BJ (cell line): ENCODE measurements at regions not wholly inside any gene's neighbourhood (a gene's known extent, or its start where the extent isn't known, plus 50 kb on each side); places are given as distances from the start of the nearest gene placed in this dataset.

Source experiments
- CTCF ChIA-PET: fragments of 350-600 bp; formaldehyde crosslinking; extraction: SDS; loops from one replicate; lab custom pipeline; 2021; ENCODE audit warnings: antibody characterized with exemption, inconsistent platforms; lab: Yijun Ruan, JAX
- POLR2A ChIA-PET: fragments of 300-600 bp; sonication (Branson Sonifier 250); formaldehyde crosslinking; extraction: SDS; loops from one replicate; lab custom pipeline; 2021; ENCODE audit warnings: antibody characterized with exemption; lab: Charles Lee
- DNase-seq: peaks from one replicate; pipeline ENCODE4 v3.0.0-alpha.2; 2011; ENCODE audit warnings: low read depth
- H3K27me3 ChIP-seq: 2 replicates; pipeline ENCODE4 v1.6.0; 2011; ENCODE audit warnings: low read length; ENCODE audit not compliant: control insufficient read depth, insufficient read depth
- H3K36me3 ChIP-seq: 2 replicates; pipeline ENCODE4 v1.5.1; 2011; ENCODE audit warnings: low read length; ENCODE audit not compliant: control insufficient read depth, insufficient read depth
- H3K4me3 ChIP-seq: 2 replicates; pipeline ENCODE4 v1.5.1; 2011; ENCODE audit warnings: low read depth, mild to moderate bottlenecking, control low read depth, low read length
- TF ChIP-seq, protein P1 (sequence below): IDR thresholded peaks from 2 replicates; pipeline ENCODE4 v1.5.1; 2011; ENCODE audit warnings: low read depth, mild to moderate bottlenecking, control low read depth, inconsistent platforms, low read length, moderate library complexity; ENCODE audit not compliant: insufficient read depth

DNA sequence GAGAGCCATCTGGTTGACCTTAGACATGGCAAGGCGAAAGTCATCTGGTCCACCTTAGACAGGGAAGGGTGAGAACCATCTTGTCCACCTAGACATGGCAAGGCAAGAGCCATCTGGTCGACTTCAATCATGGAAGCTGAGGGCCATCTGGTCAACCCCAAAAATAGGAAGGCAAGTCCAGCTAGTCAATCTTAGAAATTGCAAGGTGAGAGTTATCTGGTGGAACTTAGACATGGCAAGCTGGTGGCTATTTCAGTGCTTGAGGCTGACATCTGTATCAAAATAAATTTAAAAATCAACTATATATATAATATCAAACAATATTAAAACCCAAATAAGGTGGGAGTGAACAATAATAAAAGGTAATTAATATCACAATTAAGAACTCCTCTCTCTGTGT is 83.9 kb downstream of the ZNF726 start:
- ChIA-PET POLR2A (no interaction called here), CTCF (no interaction called here)
- DNase-seq = no peak
- Histone ChIP-seq H3K36me3 (no peaks in the 10 kb centered on the region), H3K4me3 (no peak overlapping the region), H3K27me3 (no peaks in the 10 kb centered on the region)
- TF ChIP-seq, protein P1, sequence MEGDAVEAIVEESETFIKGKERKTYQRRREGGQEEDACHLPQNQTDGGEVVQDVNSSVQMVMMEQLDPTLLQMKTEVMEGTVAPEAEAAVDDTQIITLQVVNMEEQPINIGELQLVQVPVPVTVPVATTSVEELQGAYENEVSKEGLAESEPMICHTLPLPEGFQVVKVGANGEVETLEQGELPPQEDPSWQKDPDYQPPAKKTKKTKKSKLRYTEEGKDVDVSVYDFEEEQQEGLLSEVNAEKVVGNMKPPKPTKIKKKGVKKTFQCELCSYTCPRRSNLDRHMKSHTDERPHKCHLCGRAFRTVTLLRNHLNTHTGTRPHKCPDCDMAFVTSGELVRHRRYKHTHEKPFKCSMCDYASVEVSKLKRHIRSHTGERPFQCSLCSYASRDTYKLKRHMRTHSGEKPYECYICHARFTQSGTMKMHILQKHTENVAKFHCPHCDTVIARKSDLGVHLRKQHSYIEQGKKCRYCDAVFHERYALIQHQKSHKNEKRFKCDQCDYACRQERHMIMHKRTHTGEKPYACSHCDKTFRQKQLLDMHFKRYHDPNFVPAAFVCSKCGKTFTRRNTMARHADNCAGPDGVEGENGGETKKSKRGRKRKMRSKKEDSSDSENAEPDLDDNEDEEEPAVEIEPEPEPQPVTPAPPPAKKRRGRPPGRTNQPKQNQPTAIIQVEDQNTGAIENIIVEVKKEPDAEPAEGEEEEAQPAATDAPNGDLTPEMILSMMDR = no peak

DNA sequence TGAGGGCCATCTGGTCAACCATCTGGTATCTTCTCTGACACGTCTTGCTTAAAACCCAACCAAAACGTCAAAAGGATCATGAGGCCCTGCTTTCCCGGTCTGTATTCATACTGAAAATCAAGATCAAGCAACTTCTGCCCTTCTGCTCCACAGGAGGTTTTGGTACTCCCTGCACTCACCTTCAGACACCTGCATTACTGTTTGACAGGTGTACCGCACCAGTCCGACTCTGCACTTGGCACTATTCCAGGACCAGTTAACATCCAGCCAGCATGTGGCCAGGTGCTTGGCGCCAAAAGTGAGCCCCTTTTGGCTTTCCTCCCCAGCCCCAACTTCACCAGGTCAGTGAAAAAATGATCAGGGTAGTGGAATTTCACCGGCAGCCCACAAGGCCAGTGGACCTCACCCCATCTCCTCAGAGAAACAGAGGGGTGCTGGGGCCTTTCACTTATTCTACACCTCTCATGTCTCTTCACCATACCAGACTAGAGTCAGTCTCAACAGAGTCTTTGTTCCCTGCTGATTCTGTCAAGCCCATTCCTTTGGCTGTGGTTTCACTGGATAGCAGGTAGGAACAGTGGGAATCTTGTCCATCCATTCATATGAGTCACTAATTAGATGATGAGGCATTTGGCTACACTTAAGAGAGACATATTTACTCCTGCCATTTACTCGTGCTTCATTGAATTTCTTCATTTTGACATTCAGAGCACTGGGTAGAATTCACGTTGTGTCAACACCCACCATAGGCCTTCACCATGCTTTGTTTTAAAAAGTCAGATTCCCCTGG is 85.3 kb downstream of the ZNF726 start:
- POLR2A ChIA-PET = no interaction called here
- CTCF ChIA-PET = interaction anchor here (1.6 kb wide), 1 partner anchor 10 kb away, joined by 3 read pairs; no protein-coding TSS in a partner anchor
- TF ChIP-seq, protein P1 = no peak
- Histone ChIP-seq H3K27me3 (no peaks in the 10 kb centered on the region), H3K36me3 (no peaks in the 10 kb centered on the region), H3K4me3 (no peak overlapping the region)
- DNase-seq = no peak

DNA sequence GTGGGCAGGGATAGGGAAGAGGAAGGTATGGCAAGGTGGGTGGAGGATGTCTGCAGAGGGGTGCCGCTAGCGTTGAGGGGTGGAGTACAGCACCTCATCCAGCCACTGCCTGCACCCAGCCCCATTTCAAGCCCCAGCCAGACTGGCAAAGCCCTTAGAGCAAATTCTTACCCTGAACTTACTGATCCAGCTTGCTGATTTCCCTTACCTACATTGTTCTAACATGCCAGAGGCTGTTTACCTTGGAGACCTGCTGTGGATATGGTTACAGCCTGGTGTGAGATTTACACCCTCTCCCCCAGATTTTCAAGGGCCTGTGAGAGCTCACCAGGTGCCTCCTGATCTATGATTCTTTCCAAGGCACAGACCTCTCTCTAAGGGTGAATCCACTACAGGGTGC is 86.0 kb downstream of the ZNF726 start:
- Histone ChIP-seq H3K27me3 (no peaks in the 10 kb centered on the region), H3K36me3 (no peaks in the 10 kb centered on the region), H3K4me3 (no peak overlapping the region)
- CTCF ChIA-PET = interaction anchor here (1.6 kb wide), 1 partner anchor 11 kb away, joined by 3 read pairs; no protein-coding TSS in a partner anchor
- TF ChIP-seq, protein P1 = no peak
- no peak for DNase-seq
- POLR2A ChIA-PET = no interaction called here

DNA sequence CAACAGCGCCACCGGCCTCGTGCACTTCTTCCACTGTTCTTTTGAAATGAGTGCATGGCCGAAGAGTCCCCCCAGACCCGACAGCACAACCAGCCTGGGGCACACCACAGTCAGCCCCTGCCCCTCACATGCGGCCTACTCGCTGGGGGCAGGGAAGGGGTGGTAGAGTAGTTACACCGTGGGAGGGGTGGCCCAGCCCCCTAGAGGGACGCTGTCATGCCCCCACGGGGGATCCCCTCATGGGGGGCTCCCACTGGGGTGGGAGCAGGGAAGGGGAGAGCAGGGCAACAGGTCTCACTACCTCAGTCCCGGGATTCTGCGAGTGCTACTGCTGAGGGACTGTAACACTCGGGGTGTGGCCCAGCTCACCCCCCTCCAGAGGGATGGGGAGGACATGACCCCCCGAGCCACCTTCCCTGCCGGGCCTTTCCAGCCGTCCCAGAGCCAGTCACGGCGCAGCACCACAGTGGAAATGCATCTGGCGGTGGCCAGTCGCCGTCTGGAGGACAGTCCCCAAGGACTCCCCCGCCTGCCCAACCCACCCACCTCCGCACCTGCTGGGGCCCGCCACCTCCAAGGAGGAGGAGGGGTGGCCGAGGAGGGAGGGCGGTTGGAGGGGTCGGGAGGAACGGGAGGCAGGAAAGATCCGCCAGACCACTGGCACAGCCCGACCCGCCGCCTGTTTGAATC is 84.6 kb upstream of the ZNF254 start:
- ChIA-PET CTCF (no interaction called here), POLR2A (no interaction called here)
- Histone ChIP-seq H3K36me3 (no peaks in the 10 kb centered on the region), H3K27me3 (no peaks in the 10 kb centered on the region), H3K4me3 (no peak overlapping the region)
- TF ChIP-seq, protein P1 = no peak
- no peak for DNase-seq

DNA sequence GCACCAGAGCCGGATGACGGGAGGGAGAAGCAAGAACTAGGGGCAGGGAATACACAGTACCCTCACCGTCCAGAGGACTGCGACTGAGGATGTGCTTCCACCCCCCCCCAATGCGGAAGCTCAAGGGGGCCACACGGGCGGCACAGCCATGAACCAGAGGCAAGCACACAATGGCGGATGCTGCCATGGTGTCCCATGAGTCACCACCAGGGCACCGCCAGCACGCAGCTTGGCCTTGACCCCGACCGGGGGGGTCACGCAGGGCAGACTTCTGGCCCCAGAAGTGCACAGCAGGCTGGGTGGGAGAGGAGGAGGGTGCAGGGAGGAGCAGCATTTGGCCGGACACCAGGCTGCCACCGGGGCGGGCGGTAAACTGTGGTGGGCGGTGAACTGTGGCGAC is 83.5 kb upstream of the ZNF254 start:
- no peaks in the 10 kb centered on the region for H3K36me3 ChIP-seq
- ChIA-PET POLR2A (no interaction called here), CTCF (no interaction called here)
- no peak overlapping the region for H3K4me3 ChIP-seq
- no peaks in the 10 kb centered on the region for H3K27me3 ChIP-seq
- TF ChIP-seq, protein P1 = no peak
- DNase-seq = no peak
